SH-SY5Y (cell line): ENCODE measurements at regions not wholly inside any gene's neighbourhood (a gene's known extent, or its start where the extent isn't known, plus 50 kb on each side); places are given as distances from the start of the nearest gene placed in this dataset.

ENCODE experiments used
- GATA2 ChIP-seq: IDR thresholded peaks from 2 replicates; pipeline ENCODE4 v1.6.1; 2011; ENCODE audit warnings: mild to moderate bottlenecking, low read depth, low read length
- GATA3 ChIP-seq: IDR thresholded peaks from 2 replicates; pipeline ENCODE4 v1.6.1; 2011; ENCODE audit warnings: low read depth, mild to moderate bottlenecking, low read length, moderate library complexity

DNA sequence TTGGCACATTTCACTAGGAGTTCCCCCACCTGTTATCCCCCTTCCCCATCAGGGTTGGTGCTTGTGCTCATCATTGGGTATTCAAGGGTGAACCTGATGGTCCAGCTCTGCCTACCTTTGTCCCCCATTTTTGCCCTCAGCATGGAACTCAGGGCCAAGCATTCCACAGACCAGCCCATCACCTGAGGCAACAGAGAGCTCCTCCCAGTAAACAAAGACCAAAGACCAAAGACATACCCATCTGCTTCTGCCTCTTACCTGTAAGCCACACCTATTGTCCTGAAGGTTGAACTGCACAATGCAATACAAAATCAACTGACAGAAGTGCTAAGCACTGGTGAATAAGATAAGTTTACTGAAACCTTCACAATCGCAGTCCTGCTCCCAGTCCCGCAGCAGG is 237.5 kb downstream of the PAPSS1 start:
- TF ChIP-seq GATA3 (no peak), GATA2 (no peak)

DNA sequence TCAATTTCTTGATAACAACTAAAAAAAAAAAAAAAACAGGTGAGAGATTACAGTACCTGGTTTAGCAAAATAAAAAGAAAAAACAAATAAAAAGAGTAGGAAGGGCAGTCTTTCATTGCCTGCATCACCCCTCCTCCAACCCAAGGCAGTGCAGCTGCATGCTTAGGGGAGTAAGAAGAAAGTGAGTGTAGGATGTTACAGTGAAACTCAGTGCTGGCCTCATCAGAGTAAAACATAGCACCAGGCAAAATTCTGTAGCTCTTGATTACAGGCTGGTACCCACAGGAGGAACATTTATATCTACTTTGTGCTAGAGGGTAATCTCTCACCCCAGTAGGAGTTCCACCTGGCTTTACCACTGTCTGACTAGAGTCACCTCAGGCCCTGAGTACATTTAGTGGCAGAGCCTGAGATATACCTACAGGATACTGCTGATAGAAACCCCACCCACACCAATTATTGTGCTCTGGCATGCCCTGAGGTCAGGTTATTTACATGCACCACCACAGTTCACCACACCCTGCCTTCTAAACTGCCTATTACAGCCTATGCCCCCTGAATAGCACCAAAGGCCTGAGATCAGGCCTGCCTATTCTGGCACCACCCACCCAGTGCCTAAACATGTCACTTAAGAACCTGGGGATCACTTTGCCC is 241.6 kb downstream of the PAPSS1 start:
- no peak for TF ChIP-seq GATA2
- TF ChIP-seq GATA3, result no peak

DNA sequence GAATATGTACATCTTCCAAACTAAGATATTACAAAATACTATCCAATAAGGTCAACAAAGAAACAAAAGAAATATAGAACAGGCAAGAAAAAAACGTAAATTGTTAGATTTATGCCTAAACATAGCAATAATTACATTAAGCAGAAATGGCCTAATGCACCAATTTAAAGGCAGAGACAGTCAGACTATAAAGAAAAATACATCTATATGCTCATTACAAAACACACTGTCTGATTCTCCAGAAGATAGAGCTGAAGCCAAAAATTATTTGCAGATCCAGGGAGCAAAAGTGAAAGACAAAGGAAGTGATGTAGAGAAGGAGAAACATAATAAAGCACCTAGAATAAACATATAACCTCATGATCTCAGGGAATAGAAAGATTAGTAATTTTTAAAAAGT is 246.9 kb downstream of the PAPSS1 start:
- TF ChIP-seq GATA3 (0 out of 2 replicates have a peak, but pooled peaks have one; percentile 41), GATA2 (no peak)

DNA sequence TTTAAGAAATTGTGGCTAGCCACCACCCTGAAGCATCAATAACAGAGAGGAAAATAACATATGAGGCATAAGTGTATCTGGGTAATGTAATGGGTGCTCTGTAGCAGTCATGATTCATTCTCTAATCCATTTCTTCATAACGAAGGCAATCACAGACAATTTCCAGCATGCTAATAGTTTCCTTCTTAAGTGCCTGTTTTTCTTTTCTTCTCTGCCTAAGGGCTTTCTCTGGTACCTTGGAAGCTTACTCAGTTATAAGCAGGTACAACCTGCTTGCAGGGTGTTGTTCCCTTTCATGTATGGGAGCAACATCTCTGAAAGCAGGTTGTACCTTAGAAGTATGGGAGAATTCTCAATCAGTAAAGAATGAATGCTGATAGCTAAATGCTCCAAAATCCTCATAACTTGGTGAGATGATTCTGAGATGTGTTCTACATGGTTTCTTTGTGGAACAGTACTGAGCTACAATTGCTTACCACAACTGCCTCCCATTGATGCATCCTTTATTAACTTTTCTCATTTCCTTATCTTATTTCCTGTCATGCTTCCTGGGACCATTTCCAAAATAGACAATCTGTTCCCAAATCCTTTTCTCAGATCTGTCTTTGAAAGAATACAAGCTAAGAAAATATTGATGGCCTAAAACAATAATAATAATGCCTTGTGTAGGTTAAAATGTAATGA is 247.6 kb downstream of the PAPSS1 start:
- TF ChIP-seq GATA2, result no peak; the same call in 1 of the 2 replicates
- TF ChIP-seq GATA3, result no peak

DNA sequence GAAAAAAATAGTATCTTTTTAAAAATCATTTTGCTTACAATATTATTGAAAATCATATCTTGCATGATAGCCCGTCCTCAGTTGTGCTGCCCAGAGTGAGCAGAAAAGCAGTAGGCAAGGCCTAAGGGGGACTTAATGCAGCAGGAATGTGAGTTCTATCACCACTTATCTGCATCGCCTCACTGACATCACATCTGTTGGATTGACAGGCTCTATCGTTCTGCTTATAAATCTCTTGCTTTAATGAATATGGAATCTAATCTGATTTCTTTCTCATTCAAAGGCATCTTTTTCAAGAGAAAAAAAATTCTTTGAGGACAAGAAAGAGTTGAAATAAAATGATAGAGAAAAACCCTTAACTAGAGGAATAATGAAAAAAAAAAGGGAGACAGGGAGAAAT is 249.9 kb downstream of the PAPSS1 start:
- TF ChIP-seq GATA2 (peak; percentile 51), GATA3 (no peak)

DNA sequence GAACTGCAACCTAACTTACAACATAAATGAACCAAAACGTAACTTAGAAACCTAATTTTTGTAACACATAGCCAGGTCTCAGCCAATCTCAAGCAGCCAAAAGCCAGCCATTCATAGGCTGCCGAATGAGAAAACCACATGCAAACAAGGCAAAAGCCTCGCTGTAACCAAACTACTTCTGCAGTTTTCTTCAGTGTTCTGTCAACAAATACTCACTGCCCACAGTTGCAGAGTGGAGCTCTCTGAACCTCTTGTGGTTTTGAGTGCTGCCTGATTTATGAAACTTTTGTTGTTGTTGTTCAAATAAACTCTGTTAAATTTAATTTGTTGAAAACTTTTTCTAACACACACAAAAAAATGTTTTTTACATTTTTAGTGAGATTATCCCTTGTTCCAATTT is 251.2 kb downstream of the PAPSS1 start:
- no peak for TF ChIP-seq GATA2
- no peak for TF ChIP-seq GATA3

DNA sequence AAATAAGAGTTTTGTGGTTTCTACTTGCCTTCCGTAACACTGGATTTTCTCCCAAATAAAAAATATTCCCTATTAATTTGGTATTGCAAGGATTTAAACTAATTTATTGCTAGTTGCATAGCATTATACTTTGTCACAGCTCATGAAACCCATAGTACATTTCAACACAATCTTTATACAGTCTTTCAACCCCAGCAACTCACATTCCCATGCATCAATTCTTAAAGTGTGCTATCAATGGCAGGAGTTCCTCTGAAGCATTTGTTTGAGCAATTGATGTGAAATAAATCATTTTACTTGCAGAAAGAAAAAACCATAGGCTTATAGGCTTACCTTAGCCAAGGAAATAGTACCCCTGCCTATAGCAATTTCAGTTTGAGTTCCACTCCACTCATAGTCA is 251.9 kb downstream of the PAPSS1 start:
- TF ChIP-seq GATA3 (no peak), GATA2 (no peak)

DNA sequence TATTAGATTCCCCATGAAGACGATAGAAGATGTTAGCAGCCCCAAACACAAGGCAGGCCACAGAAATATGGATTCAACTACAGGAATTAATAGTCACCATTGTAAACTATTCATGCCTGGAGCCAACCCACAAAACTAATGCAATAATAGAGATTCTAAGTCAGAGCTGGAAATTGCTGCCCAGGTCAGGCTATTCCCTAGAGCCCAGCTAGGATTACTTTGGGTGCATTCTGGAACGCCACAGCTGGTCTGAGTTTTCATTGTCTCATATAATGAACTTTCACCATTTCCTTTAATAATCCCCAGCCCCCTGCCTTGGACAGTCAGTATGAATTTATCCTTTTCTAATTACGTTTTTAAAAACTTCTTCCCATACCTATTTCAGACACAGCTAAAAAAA is 252.6 kb downstream of the PAPSS1 start:
- TF ChIP-seq GATA3 (no peak), GATA2 (no peak)

DNA sequence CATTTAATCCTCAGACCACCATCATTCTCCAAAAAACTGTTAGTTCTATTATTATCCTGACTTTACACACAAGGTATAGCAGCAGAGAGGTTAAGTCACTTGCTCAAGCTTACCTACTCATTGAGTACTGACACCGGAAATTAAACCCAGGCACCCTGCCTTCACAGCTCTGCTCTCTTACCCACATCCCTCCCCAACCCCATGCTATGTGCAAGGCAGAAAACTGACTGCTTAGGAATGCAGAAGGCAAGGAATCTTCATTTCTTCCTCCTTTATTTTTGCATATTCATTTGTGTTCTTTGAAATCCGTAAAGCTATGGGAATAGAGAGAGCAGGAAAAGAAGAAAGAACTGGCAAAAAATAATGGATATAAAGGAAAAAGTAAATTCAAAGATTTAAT is 261.8 kb downstream of the PAPSS1 start:
- TF ChIP-seq GATA2 (no peak), GATA3 (no peak)

DNA sequence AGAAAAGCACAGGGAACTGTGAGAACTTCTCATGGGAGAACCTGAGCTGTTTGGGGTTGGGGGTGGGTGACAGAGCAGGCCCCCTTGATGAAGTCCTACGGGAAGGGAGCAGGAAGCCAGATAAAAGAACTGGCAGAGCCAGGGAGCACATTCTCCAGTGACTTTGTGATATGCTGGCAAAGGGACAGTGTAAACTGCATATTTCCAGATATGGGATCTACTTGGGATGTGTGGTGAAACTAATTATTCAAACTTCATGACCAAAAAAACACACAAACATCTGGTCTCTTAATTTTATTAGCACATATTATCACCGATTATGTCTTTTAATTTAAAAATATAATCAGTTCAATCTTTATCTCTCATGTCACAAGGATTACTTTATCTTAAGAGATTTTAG is 266.0 kb downstream of the PAPSS1 start:
- TF ChIP-seq GATA2 (no peak), GATA3 (no peak)

DNA sequence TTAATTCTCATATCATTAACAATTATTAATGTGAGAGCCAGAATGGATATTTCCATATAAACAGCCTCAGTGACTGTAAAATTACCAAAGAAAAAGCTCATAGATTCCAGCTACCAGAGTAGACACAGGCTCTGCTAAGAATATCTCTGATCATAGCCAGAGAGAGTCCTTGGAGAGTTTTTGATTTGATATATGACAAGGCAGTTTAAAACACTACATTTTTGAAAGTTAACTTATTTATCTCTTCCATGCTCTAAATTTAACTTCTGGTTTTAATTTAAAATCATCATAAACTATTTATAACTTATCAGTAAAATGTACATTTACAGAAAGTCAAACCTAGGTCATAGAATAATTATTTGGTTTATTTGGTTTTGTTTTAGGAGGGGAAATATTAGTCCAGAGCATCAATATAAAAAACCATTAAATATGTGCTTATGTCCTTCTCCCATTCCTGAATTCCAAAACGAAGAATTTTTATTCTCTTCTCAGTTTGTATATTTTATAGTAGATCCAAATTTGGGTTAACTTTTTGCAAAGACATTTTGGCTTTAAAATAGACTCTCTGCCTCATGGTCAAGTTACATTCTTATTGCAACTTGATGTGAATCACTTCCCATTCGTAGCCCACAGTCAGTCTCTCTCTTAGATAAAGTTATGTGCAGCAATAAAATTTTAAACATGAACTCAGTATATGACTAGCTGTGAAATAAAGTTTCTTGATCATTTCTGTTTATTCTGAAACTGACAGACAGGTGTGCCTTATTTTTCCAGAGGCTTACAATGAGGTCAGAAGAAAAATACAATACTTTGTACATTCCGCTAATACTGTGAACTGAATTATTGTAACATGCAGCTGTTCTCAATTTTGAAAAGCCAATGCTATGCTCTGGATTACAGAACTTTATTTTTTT is 267.1 kb downstream of the PAPSS1 start:
- TF ChIP-seq GATA3, result no peak
- no peak for TF ChIP-seq GATA2

DNA sequence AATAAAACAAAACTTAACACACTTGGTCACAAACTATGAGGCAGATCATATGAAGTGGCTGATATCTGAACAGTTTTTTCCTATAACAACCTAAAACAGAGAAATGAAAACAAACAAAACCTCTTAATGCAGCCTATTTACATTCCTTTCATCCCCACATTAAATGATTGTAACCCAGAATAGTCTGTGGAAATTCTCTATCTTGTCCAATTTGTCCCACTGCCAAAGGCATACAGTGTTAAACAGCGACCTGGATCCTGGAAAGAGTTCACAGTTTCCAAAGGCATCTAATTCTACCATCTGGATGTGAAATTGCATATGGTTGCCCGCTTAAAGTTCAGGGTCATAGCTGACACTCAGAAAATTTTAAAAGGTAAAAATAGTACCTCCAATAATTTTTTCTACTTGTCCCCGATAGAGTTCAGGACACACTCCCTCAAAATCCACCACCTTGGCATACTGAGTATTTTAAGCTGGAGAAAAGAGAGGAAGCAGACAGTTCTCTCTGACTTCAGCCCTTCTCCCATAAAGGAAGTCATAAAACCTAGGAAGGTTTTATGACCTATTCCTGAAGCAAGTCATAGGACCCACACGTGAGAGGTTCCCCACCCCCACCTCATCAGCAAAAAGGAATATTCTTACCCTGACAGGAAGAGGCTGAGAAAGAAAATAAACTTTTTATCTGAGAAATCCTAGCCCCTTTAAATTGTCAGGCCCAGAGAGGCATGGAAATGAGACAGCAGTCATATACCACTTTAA is 270.2 kb downstream of the PAPSS1 start:
- no peak for TF ChIP-seq GATA2
- TF ChIP-seq GATA3, result no peak

DNA sequence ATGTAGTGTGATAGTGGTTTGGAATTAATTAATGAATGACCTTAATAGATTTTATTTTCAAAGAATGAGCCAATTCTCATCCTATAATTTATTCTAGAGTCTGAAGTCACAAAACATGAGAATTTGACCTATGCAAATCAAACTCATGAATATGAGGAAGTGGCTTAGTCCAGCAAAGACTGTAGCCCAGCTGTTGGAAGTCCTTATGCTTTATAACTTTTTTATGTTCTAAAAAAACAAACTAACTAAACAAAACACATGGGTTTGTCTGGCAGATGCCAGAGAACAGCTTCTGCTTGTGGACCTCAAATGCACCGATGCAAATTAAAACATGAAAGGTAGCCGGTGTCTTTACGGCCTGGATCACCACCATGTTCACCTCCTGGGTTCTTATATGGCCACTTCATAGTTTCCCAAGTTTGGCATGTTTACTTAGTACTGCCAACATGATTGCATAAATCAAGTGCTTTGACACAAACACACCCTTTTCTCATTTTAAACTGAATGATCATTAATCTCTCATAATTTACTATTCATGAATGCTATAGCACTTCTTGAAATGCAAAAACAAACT is 277.4 kb downstream of the PAPSS1 start:
- no peak for TF ChIP-seq GATA2
- no peak for TF ChIP-seq GATA3
